Mesenchymal stem cell (in vitro differentiated cells and primary cell): ENCODE measurements at regions not wholly inside any gene's neighbourhood (a gene's known extent, or its start where the extent isn't known, plus 50 kb on each side); places are given as distances from the start of the nearest gene placed in this dataset.
A peak's percentile ranks its signal among the peaks of the same experiment; 100 is the strongest.

Experiments
- DNase-seq: peaks from one replicate; pipeline ENCODE4 v3.0.0-alpha.2; 2013
- H2AFZ ChIP-seq: one replicate; pipeline ENCODE4 v1.6.1; 2013; ENCODE audit warnings: low read depth, mild to moderate bottlenecking, control low read depth, inconsistent platforms, low read length, moderate library complexity
- H2AK5ac ChIP-seq: 2 replicates; pipeline ENCODE4 v1.6.1; 2013; ENCODE audit warnings: low read length, moderate library complexity, mild to moderate bottlenecking, inconsistent platforms; ENCODE audit not compliant: severe bottlenecking
- H2BK120ac ChIP-seq: one replicate; pipeline ENCODE4 v1.6.1; 2013; ENCODE audit warnings: low read depth, mild to moderate bottlenecking, inconsistent platforms, low read length, moderate library complexity
- H2BK12ac ChIP-seq, 2 experiments: one replicate each; pipeline ENCODE4 v1.6.1; 2013; ENCODE audit warnings: inconsistent platforms in 2 of 2, low read length in 2 of 2, mild to moderate bottlenecking in 2 of 2, moderate library complexity in 2 of 2, control low read depth in 1 of 2
- H2BK15ac ChIP-seq: one replicate; pipeline ENCODE4 v1.6.1; 2013; ENCODE audit warnings: mild to moderate bottlenecking, low read depth, inconsistent platforms; ENCODE audit not compliant: poor library complexity, severe bottlenecking
- H2BK5ac ChIP-seq: 2 replicates; pipeline ENCODE4 v1.6.1; 2013; ENCODE audit warnings: low read depth, mild to moderate bottlenecking, low read length, control low read depth, inconsistent platforms; ENCODE audit not compliant: poor library complexity, severe bottlenecking
- H3K14ac ChIP-seq, 2 experiments: one replicate each; pipeline ENCODE4 v1.6.1; 2013; ENCODE audit warnings: inconsistent platforms in 2 of 2, low read length in 2 of 2, control low read depth in 1 of 2, mild to moderate bottlenecking in 1 of 2, moderate library complexity in 1 of 2
- H3K18ac ChIP-seq, 2 experiments: one replicate each; pipeline ENCODE4 v1.6.1; 2013; ENCODE audit warnings: inconsistent platforms in 2 of 2, low read length in 2 of 2, control low read depth in 1 of 2, low read depth in 1 of 2, mild to moderate bottlenecking in 1 of 2
- H3K23ac ChIP-seq, 2 experiments: one replicate each; pipeline ENCODE4 v1.6.1; 2013; ENCODE audit warnings: inconsistent platforms in 2 of 2, low read length in 2 of 2, mild to moderate bottlenecking in 2 of 2, moderate library complexity in 2 of 2, control low read depth in 1 of 2
- H3K27ac ChIP-seq: 2 replicates; pipeline ENCODE4 v1.5.1; 2013; ENCODE audit warnings: mild to moderate bottlenecking, moderate library complexity, low read length, control low read depth, inconsistent platforms; ENCODE audit not compliant: poor library complexity, severe bottlenecking
- H3K27me3 ChIP-seq, 2 experiments: 2 replicates each; pipeline versions ENCODE4 v1.6.1 to v1.7.0; 2013; ENCODE audit warnings: low read length in 2 of 2, mild to moderate bottlenecking in 2 of 2, moderate library complexity in 2 of 2, control low read depth in 1 of 2, inconsistent platforms in 1 of 2; ENCODE audit not compliant: control insufficient read depth in 1 of 2, insufficient read depth in 1 of 2
- H3K36me3 ChIP-seq, 2 experiments: 2 replicates each; pipeline versions ENCODE4 v1.6.1 to v1.7.0; 2013; ENCODE audit warnings: low read length in 2 of 2, control low read depth in 1 of 2, inconsistent platforms in 1 of 2, low read depth in 1 of 2, mild to moderate bottlenecking in 1 of 2; ENCODE audit not compliant: insufficient read depth in 2 of 2, control insufficient read depth in 1 of 2
- H3K4ac ChIP-seq, 2 experiments: one replicate each; pipeline ENCODE4 v1.6.1; 2013; ENCODE audit warnings: inconsistent platforms in 2 of 2, low read length in 2 of 2, mild to moderate bottlenecking in 2 of 2, moderate library complexity in 2 of 2, control low read depth in 1 of 2, low read depth in 1 of 2
- H3K4me1 ChIP-seq: 2 replicates; pipeline ENCODE4 v1.6.1; 2013; ENCODE audit warnings: low read depth, low read length, control low read depth; ENCODE audit not compliant: control insufficient read depth, insufficient read depth
- H3K4me2 ChIP-seq: 2 replicates; pipeline ENCODE4 v1.6.1; 2013; ENCODE audit warnings: low read length, mild to moderate bottlenecking, inconsistent platforms; ENCODE audit not compliant: poor library complexity, severe bottlenecking
- H3K4me3 ChIP-seq, 2 experiments: 2 replicates each; pipeline versions ENCODE4 v1.5.1 to v1.7.0; 2013; ENCODE audit warnings: low read length in 2 of 2, mild to moderate bottlenecking in 2 of 2, control low read depth in 1 of 2, low read depth in 1 of 2; ENCODE audit not compliant: insufficient read depth in 1 of 2
- H3K79me1 ChIP-seq: replicated peaks from 2 replicates; pipeline ENCODE4 v1.6.1; 2013; ENCODE audit warnings: mild to moderate bottlenecking, control low read depth, low read length, inconsistent platforms; ENCODE audit not compliant: poor library complexity, severe bottlenecking
- H3K9ac ChIP-seq: 2 replicates; pipeline ENCODE4 v1.7.0; 2013; ENCODE audit warnings: mild to moderate bottlenecking, low read length, moderate library complexity
- H3K9me3 ChIP-seq: 2 replicates; pipeline ENCODE4 v1.7.0; 2013; ENCODE audit warnings: mild to moderate bottlenecking, low read length; ENCODE audit not compliant: control insufficient read depth
- H4K8ac ChIP-seq: one replicate; pipeline ENCODE4 v1.6.1; 2013; ENCODE audit warnings: inconsistent platforms, mild to moderate bottlenecking, low read length, moderate library complexity
- H4K91ac ChIP-seq: one replicate; pipeline ENCODE4 v1.6.1; 2013; ENCODE audit warnings: mild to moderate bottlenecking, low read length, inconsistent platforms
- WGBS: methylation state at CpG from one replicate; pipeline ENCODE4 v1.1.7; 2013; ENCODE audit warnings: mixed read lengths; 5-methylcytosine and 5-hydroxymethylcytosine counted together

DNA sequence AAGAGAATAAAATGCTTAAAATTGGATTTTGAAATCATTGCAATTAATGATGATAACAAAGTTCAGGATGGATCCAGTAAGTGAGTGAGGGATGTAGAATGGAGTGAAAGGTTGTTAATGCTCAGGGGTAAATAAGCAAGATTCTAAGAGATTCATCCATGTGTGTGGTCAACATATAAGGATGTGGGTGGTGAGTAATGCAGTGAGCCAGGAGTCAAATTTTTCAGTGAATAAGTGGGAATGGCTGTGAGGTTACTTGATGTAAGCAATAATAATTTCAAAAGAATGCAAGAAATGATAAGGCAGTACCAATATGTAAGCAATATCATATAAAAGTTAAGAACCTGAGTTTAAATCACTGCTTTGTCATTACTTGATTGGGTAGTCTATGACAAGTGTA lies 207.5 kb upstream of the ADGRB3 start:
- Histone ChIP-seq H3K27me3 (no peaks in the 10 kb centered on the region), H3K18ac (no peak overlapping the region), H3K9ac (no peak overlapping the region), H3K4ac (no peak overlapping the region), H3K4me3 (no peak overlapping the region), H2AK5ac (no peak overlapping the region), H3K4me1 (no peaks in the 10 kb centered on the region), H4K8ac (no peak overlapping the region), H2AFZ (no peak overlapping the region), H2BK12ac (no peak overlapping the region), H3K4me2 (no peak overlapping the region), H3K23ac (no peak overlapping the region), H3K27ac (no peak overlapping the region), H3K9me3 (no peaks in the 10 kb centered on the region), H3K14ac (no peak overlapping the region), H4K91ac (no peak overlapping the region), H2BK5ac (peak overlapping the region; percentile 44), H2BK15ac (no peak overlapping the region), H3K36me3 (no peaks in the 10 kb centered on the region), H3K79me1 (no peaks in the 10 kb centered on the region), H2BK120ac (no peak overlapping the region)
- DNase-seq: no peak

DNA sequence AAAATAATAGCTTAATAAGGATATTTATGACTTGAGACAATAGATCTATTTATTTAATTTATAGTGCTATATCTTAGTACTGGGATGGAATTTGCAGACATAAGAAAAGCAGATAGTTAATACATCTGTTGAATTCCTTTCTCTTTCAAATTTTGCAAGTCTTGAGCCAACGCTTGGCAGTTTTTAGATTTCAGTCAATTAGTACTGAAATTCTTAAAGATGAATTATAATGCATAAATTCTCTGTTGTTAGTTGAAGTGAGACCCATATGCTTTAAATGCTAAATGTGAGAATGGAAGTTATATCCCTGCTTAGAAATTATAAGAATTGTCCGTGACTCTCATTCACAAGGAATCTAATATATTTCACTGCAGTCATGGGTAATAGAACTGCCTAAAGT lies 225.1 kb upstream of the ADGRB3 start:
- no peaks in the 10 kb centered on the region for H3K9me3 ChIP-seq

DNA sequence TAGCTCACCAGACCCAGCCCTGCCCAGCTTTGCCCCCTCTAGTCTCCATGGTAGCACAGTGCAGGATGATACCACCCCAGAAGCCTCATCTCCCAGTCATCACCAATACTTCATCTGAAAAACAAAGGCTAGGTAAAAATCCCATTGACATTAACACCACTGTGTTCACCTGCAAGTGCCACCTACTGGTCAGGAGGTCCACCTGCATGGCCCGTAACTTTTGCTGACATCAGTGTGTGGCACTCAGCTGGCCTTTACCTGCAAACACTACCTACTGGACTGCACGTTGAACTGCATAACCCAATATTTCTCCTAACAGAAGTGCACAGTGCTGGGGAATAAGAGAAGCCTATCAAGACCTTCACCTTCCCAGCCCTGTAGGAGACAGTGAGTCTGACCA lies 234.7 kb upstream of the ADGRB3 start:
- Histone ChIP-seq H4K91ac (no peak overlapping the region), H3K9me3 (peaks cover 5% of the 10 kb centered on the region), H3K27me3 (no peaks in the 10 kb centered on the region), H3K9ac (no peak overlapping the region), H3K36me3 (no peaks in the 10 kb centered on the region), H2AK5ac (no peak overlapping the region), H4K8ac (no peak overlapping the region), H3K27ac (no peak overlapping the region), H3K4me1 (no peaks in the 10 kb centered on the region), H2BK15ac (no peak overlapping the region), H2BK5ac (no peak overlapping the region), H3K79me1 (no peaks in the 10 kb centered on the region), H3K14ac (no peak overlapping the region), H2AFZ (no peak overlapping the region), H3K4me3 (no peak overlapping the region), H3K18ac (no peak overlapping the region), H3K23ac (no peak overlapping the region), H3K4me2 (no peak overlapping the region), H2BK120ac (no peak overlapping the region), H3K4ac (no peak overlapping the region), H2BK12ac (no peak overlapping the region)
- DNase-seq: no peak
- WGBS: 86% methylated on average over 2 of the region's 2 CpGs

More for the DNA sequence above, 225.1 kb upstream of the ADGRB3 start:
- Histone ChIP-seq H4K91ac (no peak overlapping the region), H3K18ac (no peak overlapping the region), H2BK120ac (no peak overlapping the region), H3K14ac (no peak overlapping the region), H3K27me3 (no peaks in the 10 kb centered on the region), H2AK5ac (no peak overlapping the region), H3K9ac (no peak overlapping the region), H3K4ac (no peak overlapping the region), H2AFZ (no peak overlapping the region), H3K23ac (no peak overlapping the region), H3K27ac (no peak overlapping the region), H4K8ac (no peak overlapping the region), H3K36me3 (no peaks in the 10 kb centered on the region), H2BK12ac (no peak overlapping the region), H3K79me1 (no peaks in the 10 kb centered on the region), H3K4me1 (no peaks in the 10 kb centered on the region), H3K4me3 (no peak overlapping the region), H3K4me2 (no peak overlapping the region), H2BK5ac (no peak overlapping the region), H2BK15ac (no peak overlapping the region)
- no peak for DNase-seq
- no CpG with 5 or more reads among the region's 2 CpGs for WGBS

- Histone ChIP-seq H3K18ac (no peak overlapping the region), H2AFZ (no peak overlapping the region), H3K4ac (no peak overlapping the region)
Measured at GRCh38 chr6:68391953-68392352, 243.1 kb upstream of the ADGRB3 start.

More at GRCh38 chr6:68391953-68392352, 243.1 kb upstream of the ADGRB3 start:
- no peak overlapping the region for H3K4me3 ChIP-seq
- no peak overlapping the region for H3K4me2 ChIP-seq
- H4K91ac ChIP-seq: no peak overlapping the region
- H3K9ac ChIP-seq: no peak overlapping the region
- DNase-seq: no peak
- H2BK5ac ChIP-seq: no peak overlapping the region
- peaks cover 9% of the 10 kb centered on the region for H3K9me3 ChIP-seq
- H2BK12ac ChIP-seq: no peak overlapping the region
- H2BK15ac ChIP-seq: no peak overlapping the region
- no peak overlapping the region for H2AK5ac ChIP-seq
- H3K27ac ChIP-seq: no peak overlapping the region
- H3K36me3 ChIP-seq: no peaks in the 10 kb centered on the region
- H3K23ac ChIP-seq: no peak overlapping the region
- no peaks in the 10 kb centered on the region for H3K27me3 ChIP-seq
- H3K14ac ChIP-seq: no peak overlapping the region
- no peak overlapping the region for H4K8ac ChIP-seq
- no peak overlapping the region for H2BK120ac ChIP-seq
- H3K79me1 ChIP-seq: no peaks in the 10 kb centered on the region
- no peaks in the 10 kb centered on the region for H3K4me1 ChIP-seq
